Stimulated activated CD4-positive, alpha-beta T cell treated with anti-CD3 and anti-CD28 coated beads, Interleukin-1b, Interleukin-23, amount 100 ng/mL, for 48 hours (primary cell): ENCODE measurements at regions not wholly inside any gene's neighbourhood (a gene's known extent, or its start where the extent isn't known, plus 50 kb on each side); places are given as distances from the start of the nearest gene placed in this dataset.
A peak's percentile ranks its signal among the peaks of the same experiment; 100 is the strongest.

Experiments used
- DNase-seq: peaks from one replicate; pipeline ENCODE4 v3.0.0-alpha.2; 2020

GRCh38 chr2:37812941-37813730, 112.0 kb upstream of the RMDN2 start:
- no peak for DNase-seq

- DNase-seq, result no peak
Measured at GRCh38 chr2:37816036-37816435, 109.1 kb upstream of the RMDN2 start.

- no peak for DNase-seq
Measured at GRCh38 chr2:37816686-37817085, 108.4 kb upstream of the RMDN2 start.

- DNase-seq, result no peak
Measured at GRCh38 chr2:37819186-37819585, 105.9 kb upstream of the RMDN2 start.

- DNase-seq, result no peak
Measured at GRCh38 chr2:37820471-37820986, 104.6 kb upstream of the RMDN2 start.

- no peak for DNase-seq
Measured at GRCh38 chr2:37825586-37825985, 99.5 kb upstream of the RMDN2 start.

GRCh38 chr2:37826611-37827010, 98.5 kb upstream of the RMDN2 start:
- no peak for DNase-seq

GRCh38 chr2:37827455-37827854, 97.6 kb upstream of the RMDN2 start:
- DNase-seq, result no peak

GRCh38 chr2:37827911-37828511, 97.1 kb upstream of the RMDN2 start:
- DNase-seq, result no peak

- DNase-seq, result no peak
Measured at GRCh38 chr2:37829202-37829601, 95.9 kb upstream of the RMDN2 start.

GRCh38 chr2:37829616-37830395, 95.3 kb upstream of the RMDN2 start:
- no peak for DNase-seq

- DNase-seq, result no peak
Measured at GRCh38 chr2:37830636-37831035, 94.5 kb upstream of the RMDN2 start.

- DNase-seq, result no peak
Measured at GRCh38 chr2:37831081-37831780, 93.9 kb upstream of the RMDN2 start.

- DNase-seq, result peak; percentile 71
Measured at GRCh38 chr2:37832590-37833197, 92.4 kb upstream of the RMDN2 start.

GRCh38 chr2:37833423-37833822, 91.7 kb upstream of the RMDN2 start:
- peak; percentile 35 for DNase-seq

- DNase-seq, result no peak
Measured at GRCh38 chr2:37836270-37836669, 88.8 kb upstream of the RMDN2 start.

GRCh38 chr2:37836711-37837110, 88.4 kb upstream of the RMDN2 start:
- no peak for DNase-seq

- no peak for DNase-seq
Measured at GRCh38 chr2:37837628-37838328, 87.3 kb upstream of the RMDN2 start.

- DNase-seq, result no peak
Measured at GRCh38 chr2:37838541-37839167, 86.4 kb upstream of the RMDN2 start.

- DNase-seq, result no peak
Measured at GRCh38 chr2:37839991-37840390, 85.1 kb upstream of the RMDN2 start.

GRCh38 chr2:37842732-37843440, 82.2 kb upstream of the RMDN2 start:
- DNase-seq, result no peak
